Coronary artery (tissue), 2 donors: ENCODE measurements at regions not wholly inside any gene's neighbourhood (a gene's known extent, or its start where the extent isn't known, plus 50 kb on each side); places are given as distances from the start of the nearest gene placed in this dataset.

Experiments used
- DNase-seq: peaks from one replicate; pipeline ENCODE4 v3.0.0-alpha.2; 2017; ENCODE audit warnings: low spot score
- H3K27ac ChIP-seq, 2 donors: fragments of 200-600 bp; sonication (generic); one replicate each; pipeline ENCODE4 v1.5.1; 2016 to 2019
- H3K4me3 ChIP-seq: fragments of 200-600 bp; sonication (generic); 2 replicates; pipeline ENCODE4 v1.5.1; 2016; ENCODE audit warnings: mild to moderate bottlenecking, moderate library complexity
- TF ChIP-seq, protein P1 (sequence below): fragments of 200-600 bp; sonication (generic); IDR thresholded peaks from one replicate; pipeline ENCODE4 v1.5.1; 2019; ENCODE audit warnings: antibody characterized with exemption

DNA sequence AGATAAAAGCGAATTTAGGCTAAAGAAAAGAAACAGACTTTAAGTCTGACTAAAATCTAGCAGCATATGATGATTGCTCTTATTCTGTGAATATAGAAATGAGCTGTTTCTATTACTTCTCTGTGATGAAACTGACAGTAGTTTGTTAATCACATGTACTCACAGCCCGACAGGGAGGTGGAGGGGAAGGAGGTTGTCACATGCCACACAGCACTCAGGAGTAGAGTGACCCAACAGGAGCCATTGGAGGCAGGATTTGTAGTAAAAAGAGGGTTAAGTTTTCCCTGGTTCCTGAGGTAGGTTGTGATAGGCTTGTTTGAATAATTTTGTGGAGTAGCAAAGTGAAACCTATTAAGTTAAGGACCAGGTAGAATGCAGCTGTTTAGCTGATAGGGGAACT lies 495.9 kb downstream of the CENPC start:
- Histone ChIP-seq H3K4me3 (no peak overlapping the region), H3K27ac (no peak overlapping the region)
- no peak for DNase-seq
- TF ChIP-seq, protein P1, sequence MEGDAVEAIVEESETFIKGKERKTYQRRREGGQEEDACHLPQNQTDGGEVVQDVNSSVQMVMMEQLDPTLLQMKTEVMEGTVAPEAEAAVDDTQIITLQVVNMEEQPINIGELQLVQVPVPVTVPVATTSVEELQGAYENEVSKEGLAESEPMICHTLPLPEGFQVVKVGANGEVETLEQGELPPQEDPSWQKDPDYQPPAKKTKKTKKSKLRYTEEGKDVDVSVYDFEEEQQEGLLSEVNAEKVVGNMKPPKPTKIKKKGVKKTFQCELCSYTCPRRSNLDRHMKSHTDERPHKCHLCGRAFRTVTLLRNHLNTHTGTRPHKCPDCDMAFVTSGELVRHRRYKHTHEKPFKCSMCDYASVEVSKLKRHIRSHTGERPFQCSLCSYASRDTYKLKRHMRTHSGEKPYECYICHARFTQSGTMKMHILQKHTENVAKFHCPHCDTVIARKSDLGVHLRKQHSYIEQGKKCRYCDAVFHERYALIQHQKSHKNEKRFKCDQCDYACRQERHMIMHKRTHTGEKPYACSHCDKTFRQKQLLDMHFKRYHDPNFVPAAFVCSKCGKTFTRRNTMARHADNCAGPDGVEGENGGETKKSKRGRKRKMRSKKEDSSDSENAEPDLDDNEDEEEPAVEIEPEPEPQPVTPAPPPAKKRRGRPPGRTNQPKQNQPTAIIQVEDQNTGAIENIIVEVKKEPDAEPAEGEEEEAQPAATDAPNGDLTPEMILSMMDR = no peak

DNA sequence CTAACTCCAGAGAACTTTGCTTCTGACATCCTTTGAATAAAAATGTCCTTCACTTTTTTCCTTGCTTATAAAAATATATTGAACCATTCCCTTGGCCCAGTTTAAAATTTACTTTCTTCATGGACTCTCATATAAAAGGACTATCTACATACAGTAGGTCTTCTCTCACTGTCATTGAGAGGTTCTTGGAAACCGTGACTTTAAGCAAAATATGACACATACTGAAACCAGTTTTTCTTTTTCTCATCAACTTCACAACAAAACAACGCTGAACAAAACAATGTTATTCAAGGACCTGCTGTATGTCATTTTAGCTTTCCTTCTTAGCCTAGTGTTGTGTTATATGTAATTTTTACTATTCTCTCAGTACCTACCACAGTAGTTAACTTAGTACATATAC lies 496.8 kb downstream of the CENPC start:
- H3K4me3 ChIP-seq = no peak overlapping the region
- TF ChIP-seq, protein P1 = no peak
- no peak overlapping the region for H3K27ac ChIP-seq
- DNase-seq = no peak

DNA sequence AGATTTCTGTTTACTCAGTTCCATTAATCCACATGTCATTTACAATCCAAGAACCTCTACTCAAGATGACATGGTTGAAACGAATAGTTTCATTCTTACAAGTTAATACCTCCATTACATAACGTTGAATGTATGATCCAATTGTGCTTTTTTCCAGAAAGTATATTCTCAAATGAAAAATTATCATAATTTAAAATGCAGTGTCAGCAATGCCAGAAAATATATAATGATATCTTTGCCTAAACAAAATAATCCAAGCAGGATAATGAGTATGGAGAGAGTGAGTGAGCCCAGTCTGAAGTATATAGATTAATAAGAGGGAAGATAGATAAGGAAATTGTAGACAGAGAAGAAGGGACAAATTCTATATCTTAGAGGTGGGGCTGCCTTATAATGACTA lies 505.0 kb downstream of the CENPC start:
- Histone ChIP-seq H3K27ac (no peak overlapping the region), H3K4me3 (no peak overlapping the region)
- no peak for DNase-seq
- TF ChIP-seq, protein P1 = no peak

DNA sequence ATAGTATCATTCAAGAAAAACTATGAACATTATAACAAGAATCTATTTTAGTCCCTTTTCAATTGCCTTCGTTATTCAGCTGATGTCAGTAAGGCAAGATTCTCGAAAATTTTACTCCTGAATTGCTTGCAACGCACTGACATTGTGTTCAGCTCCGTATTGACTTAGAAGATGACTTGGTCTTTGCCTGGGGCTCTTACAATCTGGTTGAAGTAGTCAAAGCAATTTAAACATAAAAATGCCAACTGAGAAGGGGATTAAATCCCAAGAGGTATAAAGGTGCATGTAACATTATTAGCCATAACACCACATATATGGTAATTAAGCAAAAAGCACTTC lies 507.1 kb downstream of the CENPC start:
- H3K4me3 ChIP-seq = no peak overlapping the region
- TF ChIP-seq, protein P1 = no peak
- DNase-seq = no peak

DNA sequence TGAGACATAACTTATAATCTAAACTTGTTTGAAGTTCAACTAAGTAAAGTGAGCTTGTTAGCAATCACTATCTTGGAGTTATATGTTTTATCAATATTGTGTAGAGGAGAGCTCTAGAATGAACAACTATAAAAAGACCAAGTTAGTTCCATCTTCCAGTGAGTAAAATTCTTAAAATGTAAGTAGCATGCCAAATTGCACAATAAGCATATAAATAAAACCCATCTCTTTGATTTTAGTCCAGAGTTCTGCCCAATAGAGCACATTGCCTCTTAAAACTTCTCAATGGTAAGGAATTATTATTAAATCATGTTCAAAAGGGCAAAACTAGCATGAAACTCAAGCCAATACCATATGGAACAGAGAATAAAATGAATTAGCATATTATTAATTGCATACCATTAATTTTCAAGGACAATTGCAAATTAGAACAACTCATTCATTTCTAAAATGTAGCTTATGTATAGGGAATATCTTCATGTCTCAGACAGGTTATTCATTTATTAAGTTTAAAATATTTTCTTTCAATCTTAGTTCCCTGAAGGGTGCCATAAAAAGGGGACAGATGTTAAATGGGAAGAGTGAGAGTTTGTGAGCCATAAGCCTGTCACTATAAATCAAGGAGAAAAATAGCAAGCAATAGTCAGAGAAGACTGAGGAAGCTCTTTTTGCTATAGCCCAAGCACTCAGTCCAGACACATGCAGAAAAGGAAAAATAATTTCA lies 507.6 kb downstream of the CENPC start:
- no peak for DNase-seq
- no peak overlapping the region for H3K4me3 ChIP-seq
- no peak overlapping the region for H3K27ac ChIP-seq
- TF ChIP-seq, protein P1 = no peak

More for the DNA sequence above, 507.1 kb downstream of the CENPC start:
- no peak overlapping the region for H3K27ac ChIP-seq

DNA sequence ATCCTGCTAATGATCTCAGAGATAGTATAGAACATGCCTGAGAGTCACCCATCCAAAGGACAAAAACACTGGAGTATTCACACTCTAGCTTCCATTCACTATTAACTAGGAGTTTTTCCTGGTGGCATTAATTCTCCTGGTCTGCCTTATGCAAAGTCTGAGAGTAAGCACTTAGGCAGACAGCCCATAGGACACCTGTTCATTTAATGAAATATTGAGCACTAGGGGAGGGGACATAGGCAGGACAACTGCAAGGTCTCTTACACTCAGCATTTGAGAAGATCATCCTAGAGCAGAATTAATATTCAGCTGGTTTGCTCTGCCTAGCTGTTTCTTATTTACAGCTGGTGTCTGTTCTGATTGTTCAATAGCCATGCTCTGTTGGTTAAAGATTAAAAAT lies 508.5 kb downstream of the CENPC start:
- Histone ChIP-seq H3K4me3 (no peak overlapping the region), H3K27ac (no peak overlapping the region)
- DNase-seq = no peak
- TF ChIP-seq, protein P1 = no peak

DNA sequence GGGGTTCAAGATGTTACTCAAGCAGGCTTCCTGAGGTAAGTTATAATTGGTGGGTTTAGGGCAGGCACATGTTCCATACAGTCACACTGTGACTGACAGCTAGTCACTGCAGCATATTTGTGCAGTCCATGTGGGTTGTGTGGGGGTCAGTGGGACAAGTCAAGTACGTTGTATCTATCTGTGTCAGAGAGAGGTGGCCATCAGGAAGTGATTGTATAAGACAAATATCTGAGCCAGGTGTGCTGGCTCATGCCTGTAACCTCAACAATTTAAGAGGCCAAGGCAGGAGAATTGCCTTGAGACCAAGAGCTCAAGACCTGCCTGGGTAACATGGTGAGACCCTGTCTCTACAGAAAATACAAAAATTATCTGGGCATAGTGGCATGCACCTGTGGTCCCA lies 509.3 kb downstream of the CENPC start:
- Histone ChIP-seq H3K27ac (no peak overlapping the region), H3K4me3 (no peak overlapping the region)
- DNase-seq = no peak
- TF ChIP-seq, protein P1 = no peak
